ENCODE measurements at regions not wholly inside any gene's neighbourhood (a gene's known extent, or its start where the extent isn't known, plus 50 kb on each side); places are given as distances from the start of the nearest gene placed in this dataset.
"Not testable (repeated sequence)": the region's sequence is repeated elsewhere in the genome, so short reads cannot be mapped to it uniquely, and the experiment has no call there.

DNA sequence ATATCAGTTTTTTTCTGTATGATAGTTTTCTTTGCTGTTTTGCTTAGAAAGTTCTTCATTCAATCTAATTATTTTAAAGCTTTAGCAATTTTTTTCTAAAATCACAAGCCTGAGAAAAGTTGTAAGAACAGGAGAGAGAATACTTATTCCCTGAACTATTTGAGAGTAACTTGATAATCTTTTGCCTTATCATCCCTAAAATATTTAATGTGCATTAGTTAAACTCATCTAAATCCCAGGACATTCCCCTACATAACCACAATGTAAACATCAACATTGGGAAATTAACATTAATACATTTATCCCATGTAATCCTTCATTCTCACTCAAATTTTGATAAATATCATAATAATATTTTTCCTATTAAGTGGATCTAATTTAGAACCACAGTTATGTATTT lies 241.8 kb downstream of the CD109 start:
- Histone ChIP-seq H3K4me1 (no peaks in the 10 kb centered on the region), H3K36me3 (no peaks in the 10 kb centered on the region), H3K27me3 (no peaks in the 10 kb centered on the region), H3K9me3 (no peaks in the 10 kb centered on the region), H3K4me3 (no peak overlapping the region), H3K27ac (no peak overlapping the region)
- no peak for TF ChIP-seq POLR2A (IDR thresholded peaks at IDR 0.05)
- TF ChIP-seq, protein P1, sequence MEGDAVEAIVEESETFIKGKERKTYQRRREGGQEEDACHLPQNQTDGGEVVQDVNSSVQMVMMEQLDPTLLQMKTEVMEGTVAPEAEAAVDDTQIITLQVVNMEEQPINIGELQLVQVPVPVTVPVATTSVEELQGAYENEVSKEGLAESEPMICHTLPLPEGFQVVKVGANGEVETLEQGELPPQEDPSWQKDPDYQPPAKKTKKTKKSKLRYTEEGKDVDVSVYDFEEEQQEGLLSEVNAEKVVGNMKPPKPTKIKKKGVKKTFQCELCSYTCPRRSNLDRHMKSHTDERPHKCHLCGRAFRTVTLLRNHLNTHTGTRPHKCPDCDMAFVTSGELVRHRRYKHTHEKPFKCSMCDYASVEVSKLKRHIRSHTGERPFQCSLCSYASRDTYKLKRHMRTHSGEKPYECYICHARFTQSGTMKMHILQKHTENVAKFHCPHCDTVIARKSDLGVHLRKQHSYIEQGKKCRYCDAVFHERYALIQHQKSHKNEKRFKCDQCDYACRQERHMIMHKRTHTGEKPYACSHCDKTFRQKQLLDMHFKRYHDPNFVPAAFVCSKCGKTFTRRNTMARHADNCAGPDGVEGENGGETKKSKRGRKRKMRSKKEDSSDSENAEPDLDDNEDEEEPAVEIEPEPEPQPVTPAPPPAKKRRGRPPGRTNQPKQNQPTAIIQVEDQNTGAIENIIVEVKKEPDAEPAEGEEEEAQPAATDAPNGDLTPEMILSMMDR (IDR thresholded peaks at IDR 0.05 in 4 of 5, conservative IDR thresholded peaks at IDR 0.05 in 1 of 5): no peak
- ATAC-seq: no peak
- in situ Hi-C loops (cut with MboI; ENCODE audit: low sequenced_read_pairs in 4 of 4) (no loop called here), intact Hi-C loops (cut with DNase I; ENCODE audit: low total_unique reads) (no loop called here)
- DNase-seq: no peak

DNA sequence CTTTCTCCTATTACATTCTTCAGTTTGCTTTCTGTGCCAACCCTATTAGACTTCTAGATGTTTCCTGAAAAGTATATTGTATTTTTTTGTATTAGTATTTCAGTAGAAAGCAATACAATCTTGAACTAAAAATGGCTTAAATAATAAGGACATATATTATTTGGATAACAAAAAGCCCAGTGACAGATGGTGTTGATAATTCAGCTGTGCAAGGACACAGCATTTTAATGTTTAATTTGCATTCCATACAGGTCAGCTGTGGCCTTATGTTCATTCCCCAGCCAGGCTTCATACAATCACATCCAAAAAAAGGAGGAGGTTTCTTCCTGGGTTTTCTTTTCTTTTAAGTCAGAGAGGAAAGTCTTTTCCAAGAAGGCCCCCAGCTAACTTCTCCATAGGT lies 236.9 kb downstream of the CD109 start:
- no peaks in the 10 kb centered on the region for H3K27me3 ChIP-seq
- intact Hi-C loops (cut with DNase I; ENCODE audit: low total_unique reads): no loop called here
- H3K4me1 ChIP-seq: no peaks in the 10 kb centered on the region
- TF ChIP-seq, protein P1 (IDR thresholded peaks at IDR 0.05 in 4 of 5, conservative IDR thresholded peaks at IDR 0.05 in 1 of 5): no peak
- no peak for TF ChIP-seq POLR2A (IDR thresholded peaks at IDR 0.05)
- no peak overlapping the region for H3K4me3 ChIP-seq
- ATAC-seq: no peak
- DNase-seq: no peak
- H3K9me3 ChIP-seq: no peaks in the 10 kb centered on the region
- H3K27ac ChIP-seq: no peak overlapping the region
- in situ Hi-C loops (cut with MboI; ENCODE audit: low sequenced_read_pairs in 4 of 4): no loop called here
- H3K36me3 ChIP-seq: no peaks in the 10 kb centered on the region

GRCh38 chr6:73929405-73929804 lies 233.4 kb downstream of the CD109 start:
- intact Hi-C loops (cut with DNase I; ENCODE audit: low total_unique reads): no loop called here
- in situ Hi-C loops (cut with MboI; ENCODE audit: low sequenced_read_pairs in 4 of 4): no loop called here
- Histone ChIP-seq H3K27ac (no peak overlapping the region), H3K9me3 (no peaks in the 10 kb centered on the region), H3K36me3 (no peaks in the 10 kb centered on the region), H3K4me3 (no peak overlapping the region), H3K27me3 (no peaks in the 10 kb centered on the region), H3K4me1 (no peaks in the 10 kb centered on the region)
- ATAC-seq: no peak
- DNase-seq: no peak
- TF ChIP-seq POLR2A (IDR thresholded peaks at IDR 0.05): no peak
- TF ChIP-seq, protein P1 (IDR thresholded peaks at IDR 0.05 in 4 of 5, conservative IDR thresholded peaks at IDR 0.05 in 1 of 5): no peak

GRCh38 chr6:73927421-73927820 lies 231.4 kb downstream of the CD109 start:
- H3K27ac ChIP-seq: no peak overlapping the region
- no peaks in the 10 kb centered on the region for H3K36me3 ChIP-seq
- TF ChIP-seq, protein P1 (IDR thresholded peaks at IDR 0.05 in 4 of 5, conservative IDR thresholded peaks at IDR 0.05 in 1 of 5): no peak
- TF ChIP-seq POLR2A (IDR thresholded peaks at IDR 0.05): no peak
- ATAC-seq (no peak), DNase-seq (no peak)
- H3K9me3 ChIP-seq: no peaks in the 10 kb centered on the region
- H3K4me3 ChIP-seq: no peak overlapping the region
- no peaks in the 10 kb centered on the region for H3K4me1 ChIP-seq
- in situ Hi-C loops (cut with MboI; ENCODE audit: low sequenced_read_pairs in 4 of 4) (no loop called here), intact Hi-C loops (cut with DNase I; ENCODE audit: low total_unique reads) (no loop called here)
- no peaks in the 10 kb centered on the region for H3K27me3 ChIP-seq

DNA sequence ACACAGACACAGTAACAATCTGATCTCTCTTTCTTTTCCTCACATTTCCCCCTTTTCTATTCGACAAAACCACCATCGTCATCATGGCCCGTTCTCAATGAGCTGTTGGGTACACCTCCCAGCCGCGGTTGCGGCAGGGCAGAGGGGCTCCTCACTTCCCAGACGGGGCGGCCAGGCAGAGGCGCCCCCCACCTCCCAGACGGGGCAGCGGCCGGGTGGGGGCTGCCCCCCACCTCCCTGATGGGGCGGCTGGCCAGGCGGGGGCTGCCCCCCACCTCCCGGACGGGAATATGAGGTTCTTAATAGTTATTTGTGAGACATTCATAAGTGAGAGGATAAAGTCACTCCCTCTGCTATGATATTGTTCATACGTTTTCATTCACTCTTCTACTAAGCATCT lies 229.7 kb downstream of the CD109 start:
- H3K4me1 ChIP-seq; H3K27ac ChIP-seq; H3K9me3 ChIP-seq; ATAC-seq; H3K36me3 ChIP-seq; DNase-seq; intact Hi-C loops (cut with DNase I; ENCODE audit: low total_unique reads); in situ Hi-C loops (cut with MboI; ENCODE audit: low sequenced_read_pairs in 4 of 4); H3K27me3 ChIP-seq; H3K4me3 ChIP-seq: not testable (repeated sequence)
